Ovary (tissue), 3 donors: ENCODE measurements at regions not wholly inside any gene's neighbourhood (a gene's known extent, or its start where the extent isn't known, plus 50 kb on each side); places are given as distances from the start of the nearest gene placed in this dataset.

Experiments used
- CTCF ChIP-seq, 3 donors: fragments of 450-650 bp in 2 of 3; fragments of 200-600 bp in 1 of 3; IDR thresholded peaks; one replicate each; pipeline versions ENCODE4 v1.5.1 to v1.8.0; 2016 to 2022; ENCODE audit warnings: antibody characterized with exemption in 3 of 3, mild to moderate bottlenecking in 1 of 3
- POLR2A ChIP-seq: fragments of 450-650 bp; IDR thresholded peaks from one replicate; pipeline ENCODE4 v1.6.1; 2017; ENCODE audit warnings: antibody characterized with exemption, mild to moderate bottlenecking, moderate library complexity
- donor health status: DM: no; HTN: no; CAD: no.

- TF ChIP-seq POLR2A (no peak), CTCF (IDR thresholded peaks at IDR 0.05) (no peak)
These were observed 57.9 kb upstream of the DACT2 start for GRCh38 chr6:168377484-168377855.
